ENCODE measurements at regions not wholly inside any gene's neighbourhood (a gene's known extent, or its start where the extent isn't known, plus 50 kb on each side); places are given as distances from the start of the nearest gene placed in this dataset.

GRCh38 chr21:17002594-17003257 lies 510.1 kb upstream of the CXADR start:
- no peaks in the 10 kb centered on the region for H3K36me3 ChIP-seq (ENCODE audit: control insufficient read depth in 1 of 2, insufficient read depth in 2 of 2, low read length in 2 of 2)
- H3K27ac ChIP-seq (ENCODE audit: low read length) = no peak overlapping the region
- no peaks in the 10 kb centered on the region for H3K9me3 ChIP-seq (ENCODE audit: control insufficient read depth in 1 of 2, low read length in 2 of 2)
- H3K27me3 ChIP-seq (ENCODE audit: low read depth, low read length) = no peaks in the 10 kb centered on the region
- peaks cover 0 to 9% of the 10 kb centered on the region in 2 donors for H3K4me1 ChIP-seq (ENCODE audit: control insufficient read depth in 1 of 2, insufficient read depth in 2 of 2, low read length in 2 of 2)
- H3K4me3 ChIP-seq (ENCODE audit: low read depth in 1 of 2, low read length in 2 of 2) = no peak overlapping the region

GRCh38 chr21:17003258-17003615 lies 509.6 kb upstream of the CXADR start:
- no peak overlapping the region for H3K27ac ChIP-seq (ENCODE audit: low read length)
- H3K27me3 ChIP-seq (ENCODE audit: low read depth, low read length) = no peaks in the 10 kb centered on the region
- H3K36me3 ChIP-seq (ENCODE audit: control insufficient read depth in 1 of 2, insufficient read depth in 2 of 2, low read length in 2 of 2) = no peaks in the 10 kb centered on the region
- H3K4me1 ChIP-seq (ENCODE audit: control insufficient read depth in 1 of 2, insufficient read depth in 2 of 2, low read length in 2 of 2) = peaks cover 0 to 9% of the 10 kb centered on the region in 2 donors
- H3K9me3 ChIP-seq (ENCODE audit: control insufficient read depth in 1 of 2, low read length in 2 of 2) = no peaks in the 10 kb centered on the region
- no peak overlapping the region for H3K4me3 ChIP-seq (ENCODE audit: low read depth in 1 of 2, low read length in 2 of 2)

- Histone ChIP-seq H3K4me1 (ENCODE audit: control insufficient read depth in 1 of 2, insufficient read depth in 2 of 2, low read length in 2 of 2) (peaks cover 0 to 9% of the 10 kb centered on the region in 2 donors), H3K4me3 (ENCODE audit: low read depth in 1 of 2, low read length in 2 of 2) (no peak overlapping the region), H3K9me3 (ENCODE audit: control insufficient read depth in 1 of 2, low read length in 2 of 2) (no peaks in the 10 kb centered on the region), H3K27ac (ENCODE audit: low read length) (no peak overlapping the region), H3K27me3 (ENCODE audit: low read depth, low read length) (no peaks in the 10 kb centered on the region), H3K36me3 (ENCODE audit: control insufficient read depth in 1 of 2, insufficient read depth in 2 of 2, low read length in 2 of 2) (no peaks in the 10 kb centered on the region)
Measured at GRCh38 chr21:17003763-17004373, 509.0 kb upstream of the CXADR start.

- H3K9me3 ChIP-seq (ENCODE audit: control insufficient read depth in 1 of 2, low read length in 2 of 2) = peaks cover 0 to 2% of the 10 kb centered on the region in 2 donors
- H3K4me1 ChIP-seq (ENCODE audit: control insufficient read depth in 1 of 2, insufficient read depth in 2 of 2, low read length in 2 of 2) = no peaks in the 10 kb centered on the region
- no peak overlapping the region for H3K4me3 ChIP-seq (ENCODE audit: low read depth in 1 of 2, low read length in 2 of 2)
- H3K27me3 ChIP-seq (ENCODE audit: low read depth, low read length) = no peaks in the 10 kb centered on the region
- H3K27ac ChIP-seq (ENCODE audit: low read length) = no peak overlapping the region
- no peaks in the 10 kb centered on the region for H3K36me3 ChIP-seq (ENCODE audit: control insufficient read depth in 1 of 2, insufficient read depth in 2 of 2, low read length in 2 of 2)
Measured at GRCh38 chr21:17032141-17032655, 480.6 kb upstream of the CXADR start.

GRCh38 chr21:17044696-17045095 lies 468.1 kb upstream of the CXADR start:
- Histone ChIP-seq H3K36me3 (ENCODE audit: control insufficient read depth in 1 of 2, insufficient read depth in 2 of 2, low read length in 2 of 2) (no peaks in the 10 kb centered on the region), H3K4me1 (ENCODE audit: control insufficient read depth in 1 of 2, insufficient read depth in 2 of 2, low read length in 2 of 2) (no peaks in the 10 kb centered on the region), H3K27me3 (ENCODE audit: low read depth, low read length) (no peaks in the 10 kb centered on the region), H3K4me3 (ENCODE audit: low read depth in 1 of 2, low read length in 2 of 2) (no peak overlapping the region), H3K9me3 (ENCODE audit: control insufficient read depth in 1 of 2, low read length in 2 of 2) (no peaks in the 10 kb centered on the region), H3K27ac (ENCODE audit: low read length) (no peak overlapping the region)

GRCh38 chr21:17045214-17045853 lies 467.5 kb upstream of the CXADR start:
- Histone ChIP-seq H3K4me3 (ENCODE audit: low read depth in 1 of 2, low read length in 2 of 2) (no peak overlapping the region), H3K36me3 (ENCODE audit: control insufficient read depth in 1 of 2, insufficient read depth in 2 of 2, low read length in 2 of 2) (no peaks in the 10 kb centered on the region), H3K27me3 (ENCODE audit: low read depth, low read length) (no peaks in the 10 kb centered on the region), H3K4me1 (ENCODE audit: control insufficient read depth in 1 of 2, insufficient read depth in 2 of 2, low read length in 2 of 2) (no peaks in the 10 kb centered on the region), H3K27ac (ENCODE audit: low read length) (no peak overlapping the region), H3K9me3 (ENCODE audit: control insufficient read depth in 1 of 2, low read length in 2 of 2) (no peaks in the 10 kb centered on the region)

- Histone ChIP-seq H3K36me3 (ENCODE audit: control insufficient read depth in 1 of 2, insufficient read depth in 2 of 2, low read length in 2 of 2) (no peaks in the 10 kb centered on the region), H3K9me3 (ENCODE audit: control insufficient read depth in 1 of 2, low read length in 2 of 2) (no peaks in the 10 kb centered on the region), H3K4me3 (ENCODE audit: low read depth in 1 of 2, low read length in 2 of 2) (no peak overlapping the region), H3K27me3 (ENCODE audit: low read depth, low read length) (no peaks in the 10 kb centered on the region), H3K4me1 (ENCODE audit: control insufficient read depth in 1 of 2, insufficient read depth in 2 of 2, low read length in 2 of 2) (no peaks in the 10 kb centered on the region), H3K27ac (ENCODE audit: low read length) (no peak overlapping the region)
Measured at GRCh38 chr21:17048974-17049373, 463.9 kb upstream of the CXADR start.

- no peaks in the 10 kb centered on the region for H3K36me3 ChIP-seq (ENCODE audit: control insufficient read depth in 1 of 2, insufficient read depth in 2 of 2, low read length in 2 of 2)
- no peak overlapping the region for H3K4me3 ChIP-seq (ENCODE audit: low read depth in 1 of 2, low read length in 2 of 2)
- H3K27me3 ChIP-seq (ENCODE audit: low read depth, low read length) = no peaks in the 10 kb centered on the region
- H3K9me3 ChIP-seq (ENCODE audit: control insufficient read depth in 1 of 2, low read length in 2 of 2) = no peaks in the 10 kb centered on the region
- H3K27ac ChIP-seq (ENCODE audit: low read length) = no peak overlapping the region
- H3K4me1 ChIP-seq (ENCODE audit: control insufficient read depth in 1 of 2, insufficient read depth in 2 of 2, low read length in 2 of 2) = no peaks in the 10 kb centered on the region
Measured at GRCh38 chr21:17050156-17050555, 462.7 kb upstream of the CXADR start.

GRCh38 chr21:17050646-17051045 lies 462.2 kb upstream of the CXADR start:
- no peaks in the 10 kb centered on the region for H3K36me3 ChIP-seq (ENCODE audit: control insufficient read depth in 1 of 2, insufficient read depth in 2 of 2, low read length in 2 of 2)
- H3K4me1 ChIP-seq (ENCODE audit: control insufficient read depth in 1 of 2, insufficient read depth in 2 of 2, low read length in 2 of 2) = no peaks in the 10 kb centered on the region
- no peak overlapping the region for H3K27ac ChIP-seq (ENCODE audit: low read length)
- H3K4me3 ChIP-seq (ENCODE audit: low read depth in 1 of 2, low read length in 2 of 2) = no peak overlapping the region
- H3K27me3 ChIP-seq (ENCODE audit: low read depth, low read length) = no peaks in the 10 kb centered on the region
- no peaks in the 10 kb centered on the region for H3K9me3 ChIP-seq (ENCODE audit: control insufficient read depth in 1 of 2, low read length in 2 of 2)

GRCh38 chr21:17051054-17051453 lies 461.8 kb upstream of the CXADR start:
- Histone ChIP-seq H3K4me3 (ENCODE audit: low read depth in 1 of 2, low read length in 2 of 2) (no peak overlapping the region), H3K9me3 (ENCODE audit: control insufficient read depth in 1 of 2, low read length in 2 of 2) (no peaks in the 10 kb centered on the region), H3K27me3 (ENCODE audit: low read depth, low read length) (no peaks in the 10 kb centered on the region), H3K27ac (ENCODE audit: low read length) (no peak overlapping the region), H3K36me3 (ENCODE audit: control insufficient read depth in 1 of 2, insufficient read depth in 2 of 2, low read length in 2 of 2) (no peaks in the 10 kb centered on the region), H3K4me1 (ENCODE audit: control insufficient read depth in 1 of 2, insufficient read depth in 2 of 2, low read length in 2 of 2) (no peaks in the 10 kb centered on the region)

- H3K4me3 ChIP-seq (ENCODE audit: low read depth in 1 of 2, low read length in 2 of 2) = no peak overlapping the region
- H3K4me1 ChIP-seq (ENCODE audit: control insufficient read depth in 1 of 2, insufficient read depth in 2 of 2, low read length in 2 of 2) = no peaks in the 10 kb centered on the region
- no peaks in the 10 kb centered on the region for H3K27me3 ChIP-seq (ENCODE audit: low read depth, low read length)
- no peak overlapping the region for H3K27ac ChIP-seq (ENCODE audit: low read length)
- no peaks in the 10 kb centered on the region for H3K36me3 ChIP-seq (ENCODE audit: control insufficient read depth in 1 of 2, insufficient read depth in 2 of 2, low read length in 2 of 2)
- no peaks in the 10 kb centered on the region for H3K9me3 ChIP-seq (ENCODE audit: control insufficient read depth in 1 of 2, low read length in 2 of 2)
Measured at GRCh38 chr21:17053321-17053720, 459.5 kb upstream of the CXADR start.

All from muscle layer of duodenum (tissue), 2 donors.